ENCODE measurements at regions not wholly inside any gene's neighbourhood (a gene's known extent, or its start where the extent isn't known, plus 50 kb on each side); places are given as distances from the start of the nearest gene placed in this dataset.

DNA sequence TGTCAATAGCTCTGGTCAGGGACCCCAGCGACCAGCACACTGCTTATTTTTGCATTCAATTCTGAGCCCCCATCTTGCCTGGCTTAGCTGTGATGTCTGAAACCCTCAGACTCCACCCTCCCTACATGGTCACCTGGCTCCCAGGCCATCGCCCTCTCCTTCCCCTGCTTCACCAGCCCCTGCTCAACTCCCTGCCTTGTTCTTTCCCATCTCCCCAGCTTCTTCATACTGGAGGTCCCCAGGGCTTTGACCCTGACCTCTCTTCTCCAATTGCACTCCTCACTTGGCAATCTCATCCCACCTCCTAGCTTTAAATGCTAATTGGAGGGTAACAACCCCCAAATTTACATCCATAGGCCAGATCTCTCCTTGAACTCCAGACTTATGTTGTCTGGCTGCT is 84.3 kb upstream of the GNAZ start:
- Mint-ChIP-seq H3K4me3 (no peak overlapping the region), H3K4me1 (no peaks in the 10 kb centered on the region), H3K27me3 (ENCODE audit: low read depth in 2 of 2) (peaks cover 0 to 7% of the 10 kb centered on the region in 2 donors), H3K9me3 (no peaks in the 10 kb centered on the region), H3K36me3 (no peaks in the 10 kb centered on the region), H3K27ac (no peak overlapping the region)
- Histone ChIP-seq H3K4me1 (ENCODE audit: control insufficient read depth, insufficient read depth, low read length) (no peaks in the 10 kb centered on the region), H3K9me3 (ENCODE audit: control insufficient read depth, insufficient read depth, low read length) (no peaks in the 10 kb centered on the region), H3K4me3 (ENCODE audit: low read length) (no peak overlapping the region), H3K27ac (ENCODE audit: low read length) (no peak overlapping the region), H3K36me3 (ENCODE audit: control insufficient read depth, insufficient read depth, low read length) (no peaks in the 10 kb centered on the region), H3K27me3 (ENCODE audit: control insufficient read depth, insufficient read depth, low read length) (no peaks in the 10 kb centered on the region)
- intact Hi-C loops (cut with micrococcal nuclease), result no loop called here
- DNase-seq (no peak), ATAC-seq (no peak)
- no peak for TF ChIP-seq CTCF (IDR thresholded peaks at IDR 0.05)
- 86% methylated on average over 2 of the region's 2 CpGs for WGBS (ENCODE audit: insufficient coverage)

GRCh38 chr22:22986640-22987039 is 83.7 kb upstream of the GNAZ start:
- WGBS (ENCODE audit: insufficient coverage), result 89% methylated on average over 3 of the region's 3 CpGs
- intact Hi-C loops (cut with micrococcal nuclease), result no loop called here
- H3K9me3 Mint-ChIP-seq, result no peaks in the 10 kb centered on the region

GRCh38 chr22:22988150-22988549 is 82.2 kb upstream of the GNAZ start:
- 65% methylated on average over 3 of the region's 3 CpGs for WGBS (ENCODE audit: insufficient coverage)
- intact Hi-C loops (cut with micrococcal nuclease), result no loop called here
- DNase-seq (no peak), ATAC-seq (no peak)
- H3K4me1 Mint-ChIP-seq, result no peaks in the 10 kb centered on the region
- H3K36me3 ChIP-seq (ENCODE audit: control insufficient read depth, insufficient read depth, low read length), result no peaks in the 10 kb centered on the region
- H3K27ac Mint-ChIP-seq, result no peak overlapping the region
- no peaks in the 10 kb centered on the region for H3K9me3 Mint-ChIP-seq
- H3K4me3 Mint-ChIP-seq, result no peak overlapping the region
- H3K27me3 Mint-ChIP-seq (ENCODE audit: low read depth in 2 of 2), result peaks cover 0 to 7% of the 10 kb centered on the region in 2 donors
- no peaks in the 10 kb centered on the region for H3K4me1 ChIP-seq (ENCODE audit: control insufficient read depth, insufficient read depth, low read length)
- no peak for TF ChIP-seq CTCF (IDR thresholded peaks at IDR 0.05)
- no peak overlapping the region for H3K27ac ChIP-seq (ENCODE audit: low read length)
- H3K4me3 ChIP-seq (ENCODE audit: low read length), result no peak overlapping the region
- no peaks in the 10 kb centered on the region for H3K36me3 Mint-ChIP-seq
- H3K27me3 ChIP-seq (ENCODE audit: control insufficient read depth, insufficient read depth, low read length), result no peaks in the 10 kb centered on the region
- no peaks in the 10 kb centered on the region for H3K9me3 ChIP-seq (ENCODE audit: control insufficient read depth, insufficient read depth, low read length)

More at GRCh38 chr22:22986640-22987039, 83.7 kb upstream of the GNAZ start:
- no peak overlapping the region for H3K27ac ChIP-seq (ENCODE audit: low read length)
- H3K36me3 Mint-ChIP-seq, result no peaks in the 10 kb centered on the region
- H3K4me3 ChIP-seq (ENCODE audit: low read length), result no peak overlapping the region
- H3K4me3 Mint-ChIP-seq, result no peak overlapping the region
- peaks cover 0 to 7% of the 10 kb centered on the region in 2 donors for H3K27me3 Mint-ChIP-seq (ENCODE audit: low read depth in 2 of 2)
- H3K4me1 Mint-ChIP-seq, result no peaks in the 10 kb centered on the region
- TF ChIP-seq CTCF (IDR thresholded peaks at IDR 0.05), result no peak
- no peaks in the 10 kb centered on the region for H3K4me1 ChIP-seq (ENCODE audit: control insufficient read depth, insufficient read depth, low read length)
- no peaks in the 10 kb centered on the region for H3K27me3 ChIP-seq (ENCODE audit: control insufficient read depth, insufficient read depth, low read length)
- DNase-seq, result no peak
- H3K36me3 ChIP-seq (ENCODE audit: control insufficient read depth, insufficient read depth, low read length), result no peaks in the 10 kb centered on the region
- no peak overlapping the region for H3K27ac Mint-ChIP-seq
- ATAC-seq, result no peak
- H3K9me3 ChIP-seq (ENCODE audit: control insufficient read depth, insufficient read depth, low read length), result no peaks in the 10 kb centered on the region

DNA sequence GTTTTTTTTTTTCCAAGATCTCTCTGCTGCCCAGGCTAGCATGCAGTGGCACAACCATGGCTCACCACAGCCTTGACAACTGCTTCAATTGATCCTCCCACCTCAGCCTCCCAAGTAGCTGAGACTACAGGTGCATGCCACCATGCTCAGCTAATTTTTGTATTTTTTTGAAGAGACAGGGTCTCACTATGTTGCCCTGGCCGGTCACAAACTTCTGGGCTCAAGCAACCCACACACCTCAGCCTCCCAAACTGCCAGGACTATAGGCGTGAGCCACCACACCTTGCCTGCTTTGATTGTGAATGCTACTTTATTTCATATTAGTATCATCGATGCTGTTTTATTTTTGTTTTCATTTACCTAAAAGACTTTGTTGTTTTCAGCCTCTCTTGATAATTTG is 81.5 kb upstream of the GNAZ start:
- no peak for TF ChIP-seq CTCF (IDR thresholded peaks at IDR 0.05)
- Histone ChIP-seq H3K9me3 (ENCODE audit: control insufficient read depth, insufficient read depth, low read length) (no peaks in the 10 kb centered on the region), H3K27ac (ENCODE audit: low read length) (no peak overlapping the region), H3K4me1 (ENCODE audit: control insufficient read depth, insufficient read depth, low read length) (no peaks in the 10 kb centered on the region), H3K36me3 (ENCODE audit: control insufficient read depth, insufficient read depth, low read length) (no peaks in the 10 kb centered on the region), H3K27me3 (ENCODE audit: control insufficient read depth, insufficient read depth, low read length) (peaks cover 2% of the 10 kb centered on the region), H3K4me3 (ENCODE audit: low read length) (no peak overlapping the region)
- intact Hi-C loops (cut with micrococcal nuclease), result no loop called here
- DNase-seq (no peak), ATAC-seq (no peak)
- Mint-ChIP-seq H3K4me3 (no peak overlapping the region), H3K27ac (no peak overlapping the region), H3K9me3 (no peaks in the 10 kb centered on the region), H3K27me3 (ENCODE audit: low read depth in 2 of 2) (peaks cover 0 to 7% of the 10 kb centered on the region in 2 donors), H3K36me3 (no peaks in the 10 kb centered on the region), H3K4me1 (no peaks in the 10 kb centered on the region)
- WGBS (ENCODE audit: insufficient coverage), result 84% methylated on average over 2 of the region's 3 CpGs

Data from natural killer cell (primary cell).